ENCODE measurements at regions not wholly inside any gene's neighbourhood (a gene's known extent, or its start where the extent isn't known, plus 50 kb on each side); places are given as distances from the start of the nearest gene placed in this dataset.
A peak's percentile ranks its signal among the peaks of the same experiment; 100 is the strongest.

DNA sequence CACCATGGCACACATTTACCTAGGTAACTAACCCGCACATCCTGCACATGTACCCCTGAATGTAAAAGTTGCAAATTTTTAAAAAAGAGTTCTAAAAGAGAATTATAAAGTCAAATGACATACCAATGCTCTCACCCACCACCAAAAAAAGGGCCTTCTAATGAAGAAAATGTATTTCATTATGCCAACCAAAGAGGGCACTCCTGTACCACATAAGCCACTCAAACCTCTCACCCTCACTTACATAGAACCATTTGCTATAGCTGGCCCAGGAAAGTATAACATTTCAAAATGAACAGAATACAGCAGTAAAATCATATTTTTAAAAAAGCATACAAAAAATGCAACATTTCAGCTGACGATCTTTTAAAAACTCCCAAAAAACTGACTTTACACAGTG lies 241.5 kb upstream of the PKDCC start:
- TF ChIP-seq, protein P1, sequence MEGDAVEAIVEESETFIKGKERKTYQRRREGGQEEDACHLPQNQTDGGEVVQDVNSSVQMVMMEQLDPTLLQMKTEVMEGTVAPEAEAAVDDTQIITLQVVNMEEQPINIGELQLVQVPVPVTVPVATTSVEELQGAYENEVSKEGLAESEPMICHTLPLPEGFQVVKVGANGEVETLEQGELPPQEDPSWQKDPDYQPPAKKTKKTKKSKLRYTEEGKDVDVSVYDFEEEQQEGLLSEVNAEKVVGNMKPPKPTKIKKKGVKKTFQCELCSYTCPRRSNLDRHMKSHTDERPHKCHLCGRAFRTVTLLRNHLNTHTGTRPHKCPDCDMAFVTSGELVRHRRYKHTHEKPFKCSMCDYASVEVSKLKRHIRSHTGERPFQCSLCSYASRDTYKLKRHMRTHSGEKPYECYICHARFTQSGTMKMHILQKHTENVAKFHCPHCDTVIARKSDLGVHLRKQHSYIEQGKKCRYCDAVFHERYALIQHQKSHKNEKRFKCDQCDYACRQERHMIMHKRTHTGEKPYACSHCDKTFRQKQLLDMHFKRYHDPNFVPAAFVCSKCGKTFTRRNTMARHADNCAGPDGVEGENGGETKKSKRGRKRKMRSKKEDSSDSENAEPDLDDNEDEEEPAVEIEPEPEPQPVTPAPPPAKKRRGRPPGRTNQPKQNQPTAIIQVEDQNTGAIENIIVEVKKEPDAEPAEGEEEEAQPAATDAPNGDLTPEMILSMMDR (conservative IDR thresholded peaks at IDR 0.05): peak; percentile 70
- H3K27ac ChIP-seq: no peak overlapping the region

DNA sequence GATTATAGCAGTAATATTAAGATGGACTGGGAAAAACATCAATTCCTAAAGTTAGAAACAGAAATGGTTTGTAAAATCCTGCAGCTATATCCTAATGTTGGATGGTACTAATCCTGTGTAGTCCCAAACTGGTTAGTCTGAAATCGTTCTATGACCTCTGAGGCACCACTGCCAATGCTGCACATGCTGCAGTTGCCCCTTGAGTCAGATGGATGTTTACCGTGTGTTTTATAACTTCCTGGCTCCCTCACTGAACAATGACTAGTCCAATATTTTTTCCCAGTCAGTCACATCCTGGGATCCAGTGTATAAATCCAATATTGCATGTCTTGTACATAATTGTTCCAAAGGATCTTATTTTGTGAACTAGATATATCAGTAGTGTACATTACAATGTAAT lies 226.7 kb upstream of the PKDCC start:
- TF ChIP-seq, protein P1 (conservative IDR thresholded peaks at IDR 0.05): no peak
- H3K27ac ChIP-seq: peak overlapping the region; percentile 71

DNA sequence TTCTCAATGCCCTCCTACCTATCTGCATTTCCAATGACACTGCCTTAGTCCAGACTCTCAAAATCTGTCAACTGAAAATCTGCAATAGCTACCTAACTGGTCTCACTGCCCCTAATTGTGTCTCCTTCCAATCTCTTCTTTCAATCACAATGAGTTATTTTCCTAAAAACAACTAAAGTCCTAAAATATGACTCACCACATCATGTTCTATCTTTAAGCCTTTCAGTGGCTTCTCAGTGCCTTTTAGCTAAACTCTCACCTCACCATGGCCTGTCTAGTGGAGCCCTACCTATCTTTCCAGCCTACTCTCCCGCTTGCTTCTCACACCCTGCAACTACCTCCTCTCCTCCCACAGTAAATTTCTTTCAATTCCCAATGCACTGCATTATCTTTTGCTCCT lies 220.9 kb upstream of the PKDCC start:
- TF ChIP-seq, protein P1 (conservative IDR thresholded peaks at IDR 0.05): no peak
- H3K27ac ChIP-seq: peak overlapping the region; percentile 42; the same call in 1 of the 2 replicates

DNA sequence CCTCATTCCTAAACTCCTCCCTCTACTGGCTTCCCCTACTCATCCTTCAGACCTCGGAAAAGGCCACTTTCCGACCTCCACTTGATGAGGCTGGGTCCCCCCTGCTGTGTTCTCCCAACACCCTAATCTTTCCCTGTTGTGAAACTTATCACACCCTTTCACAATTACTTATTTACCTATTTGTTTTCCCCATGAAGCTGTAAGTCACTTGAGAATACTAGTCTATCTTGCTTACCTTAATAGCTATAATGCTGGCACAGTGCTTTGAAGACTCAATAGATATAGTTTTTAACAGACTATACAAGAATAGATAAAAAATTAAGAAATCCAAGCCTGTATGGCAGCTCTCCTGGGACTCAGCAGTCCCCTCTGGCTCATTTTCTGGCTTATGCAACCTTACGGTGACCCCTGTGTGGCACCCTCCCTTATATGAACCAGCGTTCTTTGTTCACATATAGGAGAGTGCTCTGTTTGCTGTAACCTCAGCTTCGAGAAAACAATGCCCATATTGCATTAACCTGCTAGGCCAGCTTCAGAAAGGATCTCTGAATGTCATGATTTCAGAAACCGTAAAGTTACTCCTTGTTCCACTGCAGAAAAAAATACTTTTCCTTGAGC lies 220.4 kb upstream of the PKDCC start:
- TF ChIP-seq, protein P1 (conservative IDR thresholded peaks at IDR 0.05): no peak
- peak overlapping the region; percentile 42 for H3K27ac ChIP-seq

DNA sequence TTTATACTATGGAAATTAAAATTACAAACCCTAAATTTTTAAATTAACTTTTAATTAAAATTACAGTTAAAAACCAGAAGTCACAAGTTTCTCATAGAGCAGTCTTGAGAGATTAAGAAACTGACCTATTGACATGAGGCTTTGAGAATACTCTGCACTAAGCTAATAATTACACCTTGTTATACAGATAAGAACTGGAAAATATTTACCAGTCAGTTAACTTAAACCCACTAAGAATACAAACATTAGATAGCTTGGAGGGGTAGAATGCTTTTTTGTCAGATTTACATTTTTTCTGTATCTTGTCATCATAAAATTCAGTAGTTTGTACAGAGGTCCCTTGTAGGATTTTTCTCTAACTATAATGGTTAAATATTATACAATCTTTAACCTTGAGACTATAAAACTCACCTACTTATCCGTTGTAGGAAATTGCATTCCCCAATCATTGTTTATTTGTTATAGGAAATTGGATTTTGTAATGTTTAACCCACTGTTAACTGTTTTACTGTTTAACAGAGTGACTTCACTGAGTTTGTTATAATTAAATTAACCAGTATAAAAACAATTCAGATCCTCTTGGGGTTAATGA lies 219.7 kb upstream of the PKDCC start:
- H3K27ac ChIP-seq: peak overlapping the region; percentile 42
- TF ChIP-seq, protein P1 (conservative IDR thresholded peaks at IDR 0.05): no peak

DNA sequence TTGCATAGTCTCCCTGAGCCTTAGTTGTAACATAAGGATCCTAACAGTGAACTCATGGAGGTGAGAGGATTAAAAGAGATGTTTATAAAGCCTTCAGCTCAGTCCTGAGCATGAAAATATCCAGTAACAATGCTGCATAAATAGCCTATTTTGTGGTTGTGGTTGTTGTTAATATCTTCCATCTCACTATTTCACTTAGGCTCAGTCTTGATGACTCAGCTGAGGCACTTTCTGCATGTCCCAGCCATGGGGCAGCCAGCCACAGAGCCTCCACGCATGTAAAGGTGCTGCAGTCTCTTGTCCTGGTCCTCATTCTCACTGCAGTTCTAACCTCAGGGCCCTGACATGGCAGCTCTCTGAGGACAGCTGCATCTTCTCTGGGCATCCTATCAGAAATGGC lies 218.8 kb upstream of the PKDCC start:
- peak overlapping the region; percentile 42 for H3K27ac ChIP-seq
- TF ChIP-seq, protein P1 (conservative IDR thresholded peaks at IDR 0.05): no peak

DNA sequence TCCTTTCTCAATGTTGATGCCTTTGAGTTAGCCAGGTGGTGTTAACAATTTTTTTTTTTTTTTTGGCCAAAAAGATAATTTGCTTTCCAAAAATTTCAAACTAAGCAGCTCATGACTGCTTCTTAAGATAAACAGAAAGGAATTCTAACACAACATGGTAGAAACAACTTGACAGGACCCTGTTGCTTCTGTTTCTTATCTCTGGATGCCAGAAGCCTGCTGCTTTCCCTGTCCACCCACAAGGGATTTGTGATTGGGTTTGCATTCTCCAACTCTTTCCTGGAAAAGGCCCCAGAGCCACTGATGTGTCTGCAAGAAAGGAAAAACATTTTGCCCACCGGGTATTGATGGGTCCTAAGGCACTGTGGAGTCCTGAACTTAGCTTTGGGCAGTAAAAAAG lies 217.2 kb upstream of the PKDCC start:
- no peak overlapping the region for H3K27ac ChIP-seq
- TF ChIP-seq, protein P1 (conservative IDR thresholded peaks at IDR 0.05): no peak

Data from VCaP (cell line).